GM18507 (cell line): ENCODE measurements at regions not wholly inside any gene's neighbourhood (a gene's known extent, or its start where the extent isn't known, plus 50 kb on each side); places are given as distances from the start of the nearest gene placed in this dataset.

Experiments
- DNase-seq: peaks from one replicate; pipeline ENCODE4 v3.0.0; 2011; ENCODE audit warnings: low read depth; ENCODE audit not compliant: insufficient read length; ENCODE audit errors: extremely low spot score
- FAIRE-seq: peaks from 2 replicates; lab custom pipeline; 2011; peaks lifted over from hg19 to GRCh38; lab: Jason Lieb, UNC

DNA sequence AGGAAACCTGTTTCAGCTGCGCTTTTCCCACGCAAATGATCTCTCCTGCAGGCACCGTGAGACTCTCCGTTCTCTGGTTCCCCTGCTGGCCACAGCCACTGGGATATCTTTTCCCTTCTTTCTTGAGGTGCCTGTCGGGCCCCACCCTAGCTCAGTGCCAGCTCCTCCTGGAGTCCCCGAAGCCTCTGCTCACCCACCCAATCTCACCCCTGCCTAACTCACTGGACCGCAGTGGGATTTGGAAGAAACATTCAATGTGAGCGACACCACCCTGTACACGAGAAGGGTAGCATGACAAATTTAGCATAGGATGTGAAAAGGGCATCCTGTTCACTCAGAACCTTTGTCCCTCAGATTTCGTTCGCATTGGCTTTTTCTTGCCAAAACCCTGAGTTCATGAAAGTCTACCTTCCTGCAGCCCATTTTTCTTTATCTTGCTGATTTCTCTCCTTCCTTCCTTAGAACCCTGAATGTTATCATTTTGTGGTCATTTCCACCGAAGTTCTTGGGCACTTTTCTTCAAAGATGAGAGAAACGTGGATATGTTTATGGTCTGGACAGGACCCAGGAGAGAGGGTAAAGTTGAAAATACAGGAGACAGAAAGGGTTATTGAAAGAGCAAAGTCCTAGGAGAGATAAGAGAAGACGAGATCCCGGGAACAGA, 63.6 kb upstream of the ELK3 start:
- DNase-seq (no peak), FAIRE-seq (no peak)

DNA sequence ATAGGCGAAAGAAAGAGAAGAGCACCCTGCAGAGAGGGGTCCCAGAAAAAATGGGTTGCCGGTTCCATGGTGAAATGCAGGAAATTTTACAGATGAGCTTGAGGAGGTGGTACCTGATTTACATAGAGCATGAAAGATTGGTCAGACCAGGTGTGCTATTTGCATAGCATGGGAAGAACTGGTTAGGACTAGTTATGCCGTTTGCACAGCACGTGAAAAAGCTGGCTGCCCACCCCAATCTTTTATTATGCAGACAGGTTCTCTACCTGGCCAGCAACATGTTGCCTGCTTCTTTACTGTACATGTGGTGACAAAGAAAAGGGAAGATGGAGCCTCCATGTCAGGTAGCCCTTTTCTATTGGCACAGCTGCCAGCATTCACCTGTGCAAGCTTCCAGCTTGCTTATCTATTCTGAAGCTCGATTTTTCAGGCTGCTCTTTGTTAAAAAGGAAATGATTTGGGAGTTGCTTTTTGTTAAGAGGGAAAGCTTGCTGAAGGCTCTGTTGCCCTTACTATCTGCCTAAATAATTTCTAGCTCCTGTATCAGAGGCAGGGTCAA, 62.9 kb upstream of the ELK3 start:
- DNase-seq = no peak

DNA sequence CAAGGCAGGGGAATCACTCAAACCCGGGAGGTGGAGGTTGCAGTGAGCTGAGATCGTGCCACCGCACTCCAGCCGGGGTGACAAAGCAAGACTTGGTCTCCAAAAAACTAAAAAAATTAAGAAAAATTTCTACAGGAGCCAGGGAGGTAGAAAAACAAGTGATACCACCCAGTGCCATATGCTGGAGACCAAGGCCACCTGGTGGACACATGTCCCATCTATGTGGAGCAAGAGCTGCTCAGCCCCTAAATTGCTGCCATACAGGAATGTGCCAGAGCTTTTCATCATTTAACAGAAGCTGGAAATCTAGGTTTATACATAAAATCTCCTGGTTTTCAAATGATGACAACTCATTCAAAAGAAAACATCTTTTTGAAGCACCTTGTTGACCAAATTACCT, 61.4 kb upstream of the ELK3 start:
- no peak for DNase-seq

More for the DNA sequence above, 62.9 kb upstream of the ELK3 start:
- FAIRE-seq = no peak

DNA sequence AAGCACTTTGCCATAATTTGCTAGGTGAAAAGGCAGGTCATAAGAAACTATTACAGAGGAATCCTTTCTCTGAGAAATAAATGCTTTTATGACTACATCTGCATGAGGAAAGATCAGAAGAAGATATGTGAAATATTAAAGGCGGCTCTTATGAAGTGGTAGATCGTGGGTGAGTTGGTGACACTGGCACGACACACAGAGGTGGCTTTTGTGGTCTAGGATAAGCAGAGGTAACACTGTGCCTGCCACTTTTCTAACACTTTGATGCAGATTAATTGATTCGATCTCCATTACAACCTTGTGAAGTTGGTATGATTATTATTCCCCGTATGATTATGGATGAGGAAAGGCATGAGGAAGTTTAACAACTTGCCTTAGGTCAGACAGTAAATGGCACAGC, 60.0 kb upstream of the ELK3 start:
- no peak for FAIRE-seq

More for the DNA sequence above, 61.4 kb upstream of the ELK3 start:
- FAIRE-seq = no peak

DNA sequence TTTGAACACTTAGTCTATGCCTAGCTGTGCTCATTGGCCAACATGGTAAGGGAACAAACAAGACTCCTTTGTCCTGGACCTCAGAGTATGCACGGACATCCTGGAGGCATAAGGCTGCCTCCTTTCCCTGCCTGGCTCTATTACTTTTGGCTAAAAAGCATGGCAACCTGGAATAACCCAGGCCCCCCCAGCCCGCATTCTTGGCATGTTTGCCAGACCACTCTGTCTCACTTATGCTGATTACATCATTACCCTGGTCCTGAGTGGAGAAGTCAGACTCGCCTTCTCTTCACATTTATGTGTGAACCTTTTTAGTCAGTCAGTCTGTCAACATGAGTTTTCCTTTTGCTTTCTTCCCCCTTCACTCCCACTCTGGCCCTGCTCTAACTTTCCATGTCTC, 58.0 kb upstream of the ELK3 start:
- FAIRE-seq = no peak
- DNase-seq = no peak

More for the DNA sequence above, 60.0 kb upstream of the ELK3 start:
- no peak for DNase-seq

DNA sequence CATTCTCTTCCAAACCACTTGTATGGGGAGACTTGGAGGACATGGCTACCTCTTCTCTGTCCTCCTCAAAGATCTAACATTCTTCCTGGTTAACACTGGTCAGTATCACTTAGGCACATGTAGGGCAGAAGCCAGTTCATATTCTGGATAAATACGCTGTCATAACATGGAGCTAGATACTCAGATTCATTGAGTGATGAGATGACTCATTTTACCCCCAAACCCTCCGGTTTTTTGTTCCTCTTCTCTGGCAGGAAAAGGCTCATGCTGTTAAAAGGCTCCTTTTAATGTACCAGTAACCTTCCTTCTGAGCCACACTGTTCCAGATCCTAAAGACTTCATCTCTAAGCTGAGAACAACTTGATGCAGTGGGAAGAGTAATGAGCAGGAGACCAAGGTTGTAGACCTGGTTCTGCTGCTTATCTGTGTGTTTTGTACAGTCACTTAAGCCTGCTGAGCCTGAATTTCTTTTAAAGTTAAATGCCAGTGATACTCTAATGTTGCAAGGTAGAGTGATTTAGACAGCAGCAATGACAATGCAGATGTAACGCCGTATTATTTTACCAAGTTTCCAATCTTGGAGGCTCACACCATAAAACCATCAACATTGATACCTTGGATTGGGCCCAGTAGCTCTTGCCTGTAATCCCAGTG, 57.3 kb upstream of the ELK3 start:
- DNase-seq (no peak), FAIRE-seq (no peak)

DNA sequence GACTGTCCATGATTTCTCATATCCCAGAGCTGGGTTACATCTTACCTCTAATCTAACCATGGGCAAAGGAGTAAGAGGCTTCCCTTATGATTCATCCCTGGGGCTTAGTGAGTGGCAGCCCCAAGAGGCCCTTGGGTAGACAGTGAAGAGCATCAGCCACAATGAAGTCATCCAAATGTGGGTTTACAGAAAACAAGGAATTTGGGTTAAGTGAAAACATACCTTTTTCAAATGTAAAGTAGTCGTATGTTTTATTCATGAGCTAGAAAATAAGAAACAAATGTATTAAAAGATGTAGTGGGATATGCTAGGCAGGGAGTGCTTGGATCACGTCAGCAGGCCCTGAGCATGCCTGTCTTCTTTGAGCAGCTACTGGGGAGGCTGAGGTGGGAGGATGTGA, 54.0 kb upstream of the ELK3 start:
- FAIRE-seq (no peak), DNase-seq (no peak)

DNA sequence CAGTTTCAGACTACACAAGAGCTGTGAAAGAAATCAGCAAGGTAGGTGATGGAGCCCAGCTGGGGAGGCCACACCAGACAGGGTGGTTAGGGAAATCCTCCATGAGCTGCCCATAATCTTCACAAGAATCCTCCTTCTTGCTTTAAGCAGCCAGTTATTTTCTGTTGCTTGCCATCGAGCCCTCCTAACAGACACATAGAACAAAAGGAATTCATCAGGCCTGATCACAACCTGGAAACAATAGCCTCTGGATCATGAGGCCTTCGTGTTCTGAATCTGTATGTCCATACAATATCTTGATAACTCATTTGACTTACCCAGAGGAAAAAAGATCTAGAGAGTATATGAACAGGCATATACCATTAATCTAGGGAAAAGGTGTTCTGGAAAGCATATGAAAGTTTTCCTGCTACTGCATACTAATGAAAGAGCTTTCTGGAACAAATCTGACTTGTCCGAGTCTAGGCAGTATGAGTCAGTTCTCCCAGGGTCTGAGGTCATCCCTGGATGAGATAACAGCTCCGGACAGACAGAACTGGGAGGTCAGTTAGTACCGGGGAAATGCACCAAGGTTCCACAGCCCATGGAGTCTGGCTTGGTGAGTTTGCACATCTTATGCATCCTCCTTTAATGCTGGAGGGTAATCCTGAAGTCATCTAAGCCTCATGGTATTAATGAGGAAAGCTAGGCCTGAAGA, 52.8 kb upstream of the ELK3 start:
- FAIRE-seq = no peak
- no peak for DNase-seq

DNA sequence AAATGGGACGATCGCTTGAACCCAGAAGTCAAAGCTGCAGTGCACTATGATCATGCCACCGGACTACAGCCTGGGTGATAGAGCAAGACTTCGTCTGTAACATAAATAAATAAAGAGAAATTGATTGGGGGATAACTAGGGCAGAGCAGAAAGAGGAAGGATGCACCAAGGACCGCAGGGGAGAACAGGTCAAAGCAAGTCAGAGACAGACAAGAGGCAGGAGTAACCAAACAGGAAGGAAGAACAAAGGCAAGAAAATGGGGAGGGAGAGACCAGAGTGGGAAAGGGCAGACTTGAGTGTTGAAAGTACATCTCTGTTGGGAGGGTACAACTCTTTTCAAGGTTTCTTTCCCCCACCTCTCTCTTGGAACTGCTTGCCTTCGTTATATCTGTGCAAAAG, 50.8 kb upstream of the ELK3 start:
- DNase-seq = no peak
- FAIRE-seq = no peak

DNA sequence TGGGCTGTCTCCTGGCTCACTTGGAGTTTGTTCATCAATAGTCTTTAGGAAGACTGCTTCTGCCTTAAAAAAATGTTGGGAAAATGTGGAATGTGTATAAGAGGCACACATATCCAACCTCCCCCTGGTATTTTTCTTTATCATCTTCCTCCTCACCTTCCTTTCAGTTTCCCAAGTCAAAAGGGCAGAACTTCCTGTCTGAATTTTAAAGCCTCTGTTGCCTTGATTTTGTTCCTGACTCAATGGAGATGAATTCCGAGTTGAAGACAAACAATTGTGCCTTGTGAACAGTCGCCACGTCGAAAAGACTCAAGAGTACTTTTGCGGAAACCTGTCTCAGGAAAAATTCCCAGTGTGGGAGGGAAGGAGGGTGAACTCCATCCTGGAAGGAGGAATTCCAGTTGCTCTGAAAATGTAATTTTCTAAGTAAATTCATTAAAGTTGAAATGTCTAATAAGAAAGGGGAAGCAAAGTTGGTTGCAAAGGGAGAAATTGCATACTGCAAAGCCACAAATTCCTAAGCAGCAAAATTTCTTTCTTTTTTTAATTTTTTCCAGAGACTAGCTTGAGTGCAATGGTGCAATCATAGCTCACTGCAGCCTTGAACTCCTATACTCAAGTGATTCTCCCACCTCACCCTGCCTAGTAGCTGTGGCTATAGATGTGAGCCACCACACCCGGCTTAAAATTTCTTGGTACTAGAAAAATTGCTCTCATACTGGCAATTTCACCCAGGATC, 50.2 kb upstream of the ELK3 start:
- FAIRE-seq = no peak
- no peak for DNase-seq
